ENCODE measurements at regions not wholly inside any gene's neighbourhood (a gene's known extent, or its start where the extent isn't known, plus 50 kb on each side); places are given as distances from the start of the nearest gene placed in this dataset.

- Mint-ChIP-seq H3K4me3 (no peak overlapping the region), H3K36me3 (no peaks in the 10 kb centered on the region), H3K9me3 (no peaks in the 10 kb centered on the region), H3K4me1 (no peaks in the 10 kb centered on the region), H3K27me3 (peaks cover 52% of the 10 kb centered on the region), H3K27ac (no peak overlapping the region)
- ATAC-seq, result no peak
Observed at GRCh38 chr20:37643400-37643799, 50.4 kb upstream of the CTNNBL1 start.

GRCh38 chr20:37642246-37642645, 51.6 kb upstream of the CTNNBL1 start:
- Mint-ChIP-seq H3K36me3 (no peaks in the 10 kb centered on the region), H3K27me3 (peaks cover 43% of the 10 kb centered on the region), H3K4me3 (no peak overlapping the region), H3K9me3 (no peaks in the 10 kb centered on the region), H3K27ac (no peak overlapping the region), H3K4me1 (no peaks in the 10 kb centered on the region)
- no peak for ATAC-seq

GRCh38 chr20:37640600-37641561, 52.9 kb upstream of the CTNNBL1 start:
- Mint-ChIP-seq H3K36me3 (no peaks in the 10 kb centered on the region), H3K27ac (no peak overlapping the region), H3K4me3 (no peak overlapping the region), H3K27me3 (peaks cover 48% of the 10 kb centered on the region), H3K4me1 (no peaks in the 10 kb centered on the region), H3K9me3 (peaks cover under 1% of the 10 kb centered on the region)
- ATAC-seq, result no peak

GRCh38 chr20:37638527-37638926, 55.3 kb upstream of the CTNNBL1 start:
- ATAC-seq, result no peak
- Mint-ChIP-seq H3K4me1 (no peaks in the 10 kb centered on the region), H3K27ac (no peak overlapping the region), H3K9me3 (peaks cover 8% of the 10 kb centered on the region), H3K4me3 (no peak overlapping the region), H3K36me3 (no peaks in the 10 kb centered on the region), H3K27me3 (peaks cover 45% of the 10 kb centered on the region)

- ATAC-seq, result no peak
- Mint-ChIP-seq H3K27ac (no peak overlapping the region), H3K9me3 (peaks cover 8% of the 10 kb centered on the region), H3K4me1 (no peaks in the 10 kb centered on the region), H3K27me3 (peaks cover 51% of the 10 kb centered on the region), H3K4me3 (no peak overlapping the region), H3K36me3 (no peaks in the 10 kb centered on the region)
Observed at GRCh38 chr20:37636977-37637376, 56.9 kb upstream of the CTNNBL1 start.

- Mint-ChIP-seq H3K4me3 (no peak overlapping the region), H3K36me3 (no peaks in the 10 kb centered on the region), H3K4me1 (no peaks in the 10 kb centered on the region), H3K27ac (no peak overlapping the region), H3K9me3 (peaks cover 8% of the 10 kb centered on the region), H3K27me3 (peaks cover 52% of the 10 kb centered on the region)
- no peak for ATAC-seq
Observed at GRCh38 chr20:37636212-37636975, 57.4 kb upstream of the CTNNBL1 start.

GRCh38 chr20:37630993-37631392, 62.8 kb upstream of the CTNNBL1 start:
- ATAC-seq, result no peak
- Mint-ChIP-seq H3K27me3 (peaks cover 63% of the 10 kb centered on the region), H3K27ac (no peak overlapping the region), H3K36me3 (no peaks in the 10 kb centered on the region), H3K4me3 (no peak overlapping the region), H3K4me1 (no peaks in the 10 kb centered on the region), H3K9me3 (peaks cover 8% of the 10 kb centered on the region)

GRCh38 chr20:37630166-37630565, 63.7 kb upstream of the CTNNBL1 start:
- Mint-ChIP-seq H3K4me3 (no peak overlapping the region), H3K27ac (no peak overlapping the region), H3K4me1 (no peaks in the 10 kb centered on the region), H3K27me3 (peaks cover 56% of the 10 kb centered on the region), H3K9me3 (peaks cover under 1% of the 10 kb centered on the region), H3K36me3 (no peaks in the 10 kb centered on the region)
- no peak for ATAC-seq

- no peaks in the 10 kb centered on the region for H3K9me3 Mint-ChIP-seq
- no peaks in the 10 kb centered on the region for H3K4me1 Mint-ChIP-seq
- H3K36me3 Mint-ChIP-seq, result no peaks in the 10 kb centered on the region
- peaks cover 45% of the 10 kb centered on the region for H3K27me3 Mint-ChIP-seq
- no peak for ATAC-seq
- no peak overlapping the region for H3K27ac Mint-ChIP-seq
- H3K4me3 Mint-ChIP-seq, result no peak overlapping the region
Observed at GRCh38 chr20:37627767-37628130, 66.1 kb upstream of the CTNNBL1 start.

- Mint-ChIP-seq H3K9me3 (no peaks in the 10 kb centered on the region), H3K4me3 (no peak overlapping the region), H3K4me1 (no peaks in the 10 kb centered on the region), H3K36me3 (no peaks in the 10 kb centered on the region), H3K27me3 (peaks cover 45% of the 10 kb centered on the region), H3K27ac (no peak overlapping the region)
- no peak for ATAC-seq
Observed at GRCh38 chr20:37627060-37627766, 66.6 kb upstream of the CTNNBL1 start.

GRCh38 chr20:37624963-37625362, 68.9 kb upstream of the CTNNBL1 start:
- Mint-ChIP-seq H3K4me1 (no peaks in the 10 kb centered on the region), H3K4me3 (no peak overlapping the region), H3K36me3 (no peaks in the 10 kb centered on the region), H3K27me3 (peaks cover 54% of the 10 kb centered on the region), H3K27ac (no peak overlapping the region), H3K9me3 (no peaks in the 10 kb centered on the region)
- no peak for ATAC-seq

GRCh38 chr20:37622728-37623127, 71.1 kb upstream of the CTNNBL1 start:
- ATAC-seq, result no peak
- H3K27me3 Mint-ChIP-seq, result peaks cover 51% of the 10 kb centered on the region
- H3K27ac Mint-ChIP-seq, result no peak overlapping the region
- no peaks in the 10 kb centered on the region for H3K9me3 Mint-ChIP-seq
- H3K4me1 Mint-ChIP-seq, result no peaks in the 10 kb centered on the region
- H3K4me3 Mint-ChIP-seq, result no peak overlapping the region
- H3K36me3 Mint-ChIP-seq, result no peaks in the 10 kb centered on the region

- Mint-ChIP-seq H3K4me3 (no peak overlapping the region), H3K36me3 (no peaks in the 10 kb centered on the region), H3K4me1 (no peaks in the 10 kb centered on the region), H3K9me3 (no peaks in the 10 kb centered on the region), H3K27ac (no peak overlapping the region), H3K27me3 (peaks cover 61% of the 10 kb centered on the region)
- ATAC-seq, result no peak
Observed at GRCh38 chr20:37619496-37619895, 74.3 kb upstream of the CTNNBL1 start.

- no peak overlapping the region for H3K4me3 Mint-ChIP-seq
- no peak overlapping the region for H3K27ac Mint-ChIP-seq
- H3K36me3 Mint-ChIP-seq, result no peaks in the 10 kb centered on the region
- no peak for ATAC-seq
- no peaks in the 10 kb centered on the region for H3K9me3 Mint-ChIP-seq
- peaks cover 60% of the 10 kb centered on the region for H3K27me3 Mint-ChIP-seq
- no peaks in the 10 kb centered on the region for H3K4me1 Mint-ChIP-seq
Observed at GRCh38 chr20:37616110-37616425, 77.8 kb upstream of the CTNNBL1 start.

GRCh38 chr20:37615340-37616109, 78.3 kb upstream of the CTNNBL1 start:
- Mint-ChIP-seq H3K9me3 (no peaks in the 10 kb centered on the region), H3K4me1 (no peaks in the 10 kb centered on the region), H3K27me3 (peaks cover 60% of the 10 kb centered on the region), H3K36me3 (no peaks in the 10 kb centered on the region), H3K27ac (no peak overlapping the region), H3K4me3 (no peak overlapping the region)
- peak; percentile 50 for ATAC-seq
